GM19239 (cell line): ENCODE measurements at regions not wholly inside any gene's neighbourhood (a gene's known extent, or its start where the extent isn't known, plus 50 kb on each side); places are given as distances from the start of the nearest gene placed in this dataset.
A peak's percentile ranks its signal among the peaks of the same experiment; 100 is the strongest.

Experiments
- DNase-seq: peaks from one replicate; pipeline ENCODE4 v3.0.0; 2011; ENCODE audit warnings: low spot score; ENCODE audit not compliant: insufficient read length
- FAIRE-seq: peaks from 2 replicates; lab custom pipeline; 2011; peaks lifted over from hg19 to GRCh38; lab: Jason Lieb, UNC

- FAIRE-seq: no peak
Observed at GRCh38 chr3:180828723-180829408, 83.6 kb upstream of the FXR1 start.

GRCh38 chr3:180829409-180830405 is 82.8 kb upstream of the FXR1 start:
- DNase-seq: no peak

More at GRCh38 chr3:180828723-180829408, 83.6 kb upstream of the FXR1 start:
- DNase-seq: no peak

GRCh38 chr3:180835501-180835900 is 77.0 kb upstream of the FXR1 start:
- FAIRE-seq: peak; percentile 42
- no peak for DNase-seq

More at GRCh38 chr3:180829409-180830405, 82.8 kb upstream of the FXR1 start:
- FAIRE-seq: no peak

- FAIRE-seq: no peak
Observed at GRCh38 chr3:180836766-180837165, 75.7 kb upstream of the FXR1 start.

GRCh38 chr3:180854887-180855286 is 57.6 kb upstream of the FXR1 start:
- FAIRE-seq (no peak), DNase-seq (no peak)

More at GRCh38 chr3:180836766-180837165, 75.7 kb upstream of the FXR1 start:
- no peak for DNase-seq

GRCh38 chr3:180855364-180855763 is 57.1 kb upstream of the FXR1 start:
- no peak for DNase-seq

GRCh38 chr3:180855956-180856355 is 56.5 kb upstream of the FXR1 start:
- FAIRE-seq: no peak
- no peak for DNase-seq

More at GRCh38 chr3:180855364-180855763, 57.1 kb upstream of the FXR1 start:
- no peak for FAIRE-seq

- no peak for DNase-seq
- FAIRE-seq: no peak
Observed at GRCh38 chr3:180860180-180860858, 52.2 kb upstream of the FXR1 start.
